Activated CD4-positive, alpha-beta T cell treated with anti-CD3 and anti-CD28 coated beads, Interleukin-2, amount 50 U/mL, for 24 hours (primary cell): ENCODE measurements at regions not wholly inside any gene's neighbourhood (a gene's known extent, or its start where the extent isn't known, plus 50 kb on each side); places are given as distances from the start of the nearest gene placed in this dataset.
A peak's percentile ranks its signal among the peaks of the same experiment; 100 is the strongest.
"Not testable (repeated sequence)": the region's sequence is repeated elsewhere in the genome, so short reads cannot be mapped to it uniquely, and the experiment has no call there.

Source experiments
- DNase-seq, 2 donors: peaks; one replicate each; pipeline ENCODE4 v3.0.0-alpha.2; 2020; ENCODE audit warnings: low read depth in 1 of 2, low spot score in 1 of 2

DNA sequence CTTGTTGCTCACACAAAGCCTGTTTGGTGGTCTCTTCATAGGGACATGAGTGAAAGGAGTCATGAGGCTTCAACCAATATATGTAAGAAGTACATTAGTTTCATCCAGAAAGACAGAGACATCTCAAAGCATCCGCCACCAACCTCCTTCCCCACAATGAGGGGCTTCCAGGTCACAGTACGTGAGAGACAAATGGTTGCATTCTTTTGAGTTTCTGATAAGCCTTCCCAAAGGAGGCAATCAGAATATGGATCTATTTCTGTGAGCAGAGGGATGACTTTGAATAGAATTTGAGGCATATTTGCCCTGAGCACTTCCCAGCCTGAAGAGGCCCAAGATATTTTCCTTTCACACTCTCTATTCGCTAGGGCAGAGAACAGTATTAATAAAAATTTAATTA, 931.1 kb downstream of the FAM181B start:
- no peak for DNase-seq

GRCh38 chr11:81792416-81792815, 941.2 kb downstream of the FAM181B start:
- DNase-seq, result no peak

GRCh38 chr11:81787584-81788049, 946.0 kb downstream of the FAM181B start:
- no peak for DNase-seq

DNA sequence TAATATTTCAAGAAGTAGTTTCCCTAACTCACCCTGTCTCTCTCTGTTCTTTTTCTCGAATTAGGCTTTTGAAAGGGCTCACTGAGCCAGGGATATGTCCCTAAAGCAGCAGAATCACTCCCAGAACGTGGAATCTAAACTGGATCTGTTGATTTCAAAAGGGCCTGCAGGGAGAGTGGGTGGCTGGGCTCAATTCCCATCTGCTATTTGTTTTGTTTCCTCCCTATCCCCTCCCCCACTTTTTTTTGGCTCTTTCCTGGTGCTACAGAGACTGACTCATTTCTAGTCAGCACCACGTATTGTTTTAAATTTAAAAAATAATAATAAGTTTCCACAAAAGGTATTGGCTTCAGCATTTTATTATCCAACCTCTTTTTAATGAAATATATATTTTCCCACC, 961.5 kb downstream of the FAM181B start:
- no peak for DNase-seq

DNA sequence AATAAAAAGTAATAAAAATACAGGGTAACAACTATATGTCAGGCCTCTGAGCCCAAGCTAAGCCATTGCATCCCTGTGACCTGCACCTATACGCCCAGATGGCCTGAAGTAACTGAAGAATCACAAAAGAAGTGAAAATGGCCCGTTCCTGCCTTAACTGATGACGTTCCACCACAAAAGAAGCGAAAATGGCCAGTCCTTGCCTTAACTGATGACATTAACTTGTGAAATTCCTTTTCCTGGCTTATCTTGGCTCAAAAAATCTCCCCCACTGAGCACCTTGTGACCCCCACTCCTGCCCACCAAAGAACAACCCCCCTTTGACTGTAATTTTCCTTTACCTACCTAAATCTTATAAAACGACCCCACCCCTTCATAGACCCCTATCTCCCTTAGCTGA, 963.8 kb downstream of the FAM181B start:
- not testable (repeated sequence) for DNase-seq

DNA sequence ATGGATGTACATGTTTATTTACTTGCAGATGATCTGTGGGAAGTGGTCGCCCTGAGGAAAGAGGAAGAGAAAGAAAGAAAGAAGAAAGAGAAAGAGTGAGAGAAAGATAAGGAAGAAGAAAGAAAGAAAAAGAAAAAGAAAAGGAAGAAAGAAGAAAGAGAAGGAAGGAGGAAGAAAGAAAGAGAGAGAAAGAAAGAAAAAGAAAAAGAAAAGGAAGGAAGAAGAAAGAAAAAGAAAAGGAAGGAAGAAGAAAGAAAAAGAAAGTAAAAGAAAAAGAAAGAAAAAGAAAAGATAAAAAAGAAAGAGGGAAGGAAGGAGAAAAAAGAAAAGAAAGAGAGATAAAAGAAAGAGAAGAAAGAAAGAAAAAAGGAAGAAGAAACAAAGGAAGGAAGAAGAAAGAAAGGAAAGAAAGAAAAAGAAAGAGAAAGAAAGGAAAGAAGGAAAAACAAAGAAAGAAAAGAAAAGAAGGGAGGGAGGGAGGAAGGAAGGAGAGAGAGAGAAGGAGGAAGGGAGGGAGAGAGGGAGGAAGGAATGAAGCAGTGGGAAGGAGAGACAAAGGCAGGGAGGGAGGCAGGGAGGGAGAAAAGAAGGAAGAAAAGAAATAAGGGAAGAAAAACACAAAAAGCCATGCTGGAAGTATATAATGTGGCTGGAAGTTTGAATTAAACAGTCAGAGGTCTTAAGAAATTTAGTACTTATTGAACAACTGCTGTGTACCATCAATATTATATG, 976.6 kb downstream of the FAM181B start:
- DNase-seq, result no peak

DNA sequence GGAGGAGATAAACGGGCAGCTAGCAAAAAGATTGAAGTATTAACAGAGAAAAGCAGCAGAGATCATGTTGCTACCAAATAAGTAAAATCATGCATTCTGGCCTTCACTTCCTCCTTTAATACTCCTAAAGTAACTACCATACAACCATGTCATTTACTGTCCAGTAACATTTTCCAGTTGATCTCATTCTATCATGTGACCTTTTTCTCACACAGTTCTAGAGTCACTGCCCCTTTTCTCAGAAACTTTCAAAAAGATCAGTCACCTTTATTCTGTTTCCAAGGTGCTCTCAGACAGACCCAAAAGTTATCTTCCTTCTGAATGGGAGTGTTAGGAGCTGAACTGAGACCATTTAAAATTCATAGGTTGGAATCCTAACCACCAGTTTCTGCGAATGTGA, 984.4 kb downstream of the FAM181B start:
- DNase-seq, result no peak

- DNase-seq, result no peak
Measured at GRCh38 chr11:81744336-81745116, 989.1 kb downstream of the FAM181B start.

DNA sequence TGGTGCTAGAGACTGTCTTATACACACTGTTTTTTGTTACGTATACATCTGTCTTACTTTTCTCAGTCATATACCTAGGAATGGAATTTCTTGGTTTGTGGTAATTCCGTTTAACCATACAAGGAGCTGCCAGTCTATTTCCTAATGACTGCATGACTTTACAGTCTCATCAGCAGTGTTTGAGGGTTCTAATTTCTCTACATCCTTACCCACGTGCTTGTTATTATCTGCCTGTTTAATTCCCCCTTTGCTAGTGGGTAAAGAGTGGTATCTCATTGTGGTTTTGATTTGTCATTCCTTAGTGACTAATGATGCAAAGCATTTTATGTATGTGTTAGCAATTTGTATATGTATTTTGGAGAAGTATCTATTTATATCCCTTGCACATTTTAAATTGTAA, 1008.0 kb downstream of the FAM181B start:
- DNase-seq, result no peak

DNA sequence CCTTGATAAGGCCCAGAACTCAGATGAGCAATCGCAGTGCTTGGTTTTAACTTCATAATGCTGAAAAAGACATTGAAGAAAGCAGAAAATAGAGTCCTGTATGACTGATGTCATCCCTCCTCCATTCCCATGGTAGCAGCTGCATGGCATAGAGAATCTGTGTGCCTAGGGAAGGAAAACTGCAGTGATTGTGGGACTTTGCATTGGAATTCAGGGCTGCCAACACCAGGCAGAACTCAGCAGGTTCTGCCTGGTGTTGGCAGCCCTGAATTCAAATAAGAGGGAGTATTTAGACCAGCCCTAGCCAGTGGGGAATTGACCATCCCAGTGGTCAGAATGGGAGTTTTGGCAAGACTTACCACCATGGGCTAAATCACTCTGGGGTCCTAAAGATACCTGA, 1016.0 kb downstream of the FAM181B start:
- DNase-seq, result no peak

DNA sequence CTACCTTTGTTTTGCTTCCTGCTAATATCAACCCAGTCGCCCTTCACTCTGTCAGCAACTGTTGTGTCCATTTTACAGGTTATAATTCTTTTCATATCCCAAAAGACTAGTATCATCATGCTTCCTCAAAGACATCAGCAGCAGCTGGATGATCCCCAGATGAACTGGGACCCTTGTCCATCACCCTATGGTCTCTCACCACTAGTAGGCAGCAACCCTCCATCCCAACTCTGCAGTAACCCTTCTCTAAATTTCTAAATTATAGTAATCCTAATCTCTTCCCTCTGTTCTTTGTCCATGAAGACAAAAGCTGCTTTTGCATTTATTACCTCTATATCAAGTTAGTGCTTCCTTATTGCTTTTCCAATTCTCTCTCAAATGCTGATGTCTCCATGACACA, 1025.8 kb downstream of the FAM181B start:
- no peak for DNase-seq

DNA sequence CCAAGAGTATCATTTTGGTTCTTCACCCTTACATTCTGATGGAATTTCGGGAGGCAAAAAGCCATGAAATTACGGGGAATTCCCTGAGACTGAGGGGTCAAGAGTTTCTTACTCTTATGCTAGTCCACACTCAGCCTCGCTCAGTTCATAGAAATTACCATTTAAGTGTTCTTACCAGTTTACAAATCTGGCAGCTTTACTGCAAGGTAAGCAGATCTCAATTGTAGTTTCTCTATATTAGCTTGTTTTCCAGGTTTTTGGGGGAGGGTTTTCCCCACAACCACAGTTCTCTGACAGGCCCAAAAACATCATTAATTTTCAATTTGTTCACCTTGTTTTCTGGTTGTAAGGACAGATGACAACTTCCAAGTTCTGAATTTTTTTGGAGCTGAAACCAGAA, 1028.4 kb downstream of the FAM181B start:
- DNase-seq, result no peak

DNA sequence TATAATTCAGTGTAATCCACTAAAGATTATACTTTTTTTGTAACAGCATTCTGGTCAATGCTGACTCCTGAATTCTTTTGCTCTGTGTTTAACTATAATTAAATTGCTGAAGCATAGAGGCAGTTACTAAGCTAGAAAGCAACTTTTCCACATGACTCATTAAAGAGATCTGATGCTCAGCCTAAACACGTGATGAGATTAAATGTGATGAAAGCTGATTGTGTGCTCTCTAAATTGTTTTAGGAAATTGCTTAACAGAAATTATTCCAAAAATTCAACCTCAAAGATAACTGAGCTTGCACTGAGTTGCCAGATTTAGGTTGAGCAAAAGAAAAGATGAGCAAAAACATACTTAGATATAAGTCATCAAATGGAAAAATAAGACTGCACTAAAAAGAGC, 1033.6 kb downstream of the FAM181B start:
- no peak for DNase-seq

DNA sequence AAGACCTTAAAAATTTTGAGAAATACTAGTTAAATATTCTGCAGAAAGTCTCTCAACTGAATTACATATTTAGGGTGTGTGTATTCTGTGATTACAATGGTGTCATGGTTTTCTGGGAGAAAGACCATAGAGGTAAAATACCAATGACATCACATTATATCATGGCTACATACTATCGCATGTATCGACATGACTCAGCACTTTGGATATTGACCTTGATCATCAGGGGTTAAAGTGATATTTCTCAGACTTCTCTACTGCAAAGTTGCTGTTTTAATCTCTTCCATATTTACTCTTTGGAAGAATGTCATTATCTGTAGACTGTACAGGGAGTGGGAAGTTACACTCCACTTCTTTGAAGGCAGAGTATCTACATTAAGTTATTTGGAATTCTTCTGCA, 1046.6 kb downstream of the FAM181B start:
- no peak for DNase-seq

DNA sequence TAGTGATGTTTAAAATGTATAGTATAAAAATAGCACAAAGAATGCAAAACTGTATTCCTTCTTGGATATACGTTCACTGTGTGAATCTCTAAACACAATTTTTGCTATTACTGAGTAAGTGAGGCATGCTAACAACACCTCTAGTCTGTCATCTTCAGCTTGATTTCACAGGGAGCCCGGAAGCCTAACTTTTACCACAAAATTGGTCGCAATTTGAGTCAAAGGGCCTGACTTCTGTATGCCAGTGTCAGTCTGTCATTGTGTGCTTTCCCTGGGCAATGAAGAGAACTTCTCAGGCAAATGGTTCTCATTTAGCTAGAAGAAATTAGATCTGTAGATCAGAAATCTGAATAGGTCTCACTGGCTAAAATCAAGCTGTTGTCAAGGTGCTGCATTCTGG, 1059.5 kb downstream of the FAM181B start:
- DNase-seq, result no peak

GRCh38 chr11:81673001-81673400, 1060.7 kb downstream of the FAM181B start:
- no peak for DNase-seq

DNA sequence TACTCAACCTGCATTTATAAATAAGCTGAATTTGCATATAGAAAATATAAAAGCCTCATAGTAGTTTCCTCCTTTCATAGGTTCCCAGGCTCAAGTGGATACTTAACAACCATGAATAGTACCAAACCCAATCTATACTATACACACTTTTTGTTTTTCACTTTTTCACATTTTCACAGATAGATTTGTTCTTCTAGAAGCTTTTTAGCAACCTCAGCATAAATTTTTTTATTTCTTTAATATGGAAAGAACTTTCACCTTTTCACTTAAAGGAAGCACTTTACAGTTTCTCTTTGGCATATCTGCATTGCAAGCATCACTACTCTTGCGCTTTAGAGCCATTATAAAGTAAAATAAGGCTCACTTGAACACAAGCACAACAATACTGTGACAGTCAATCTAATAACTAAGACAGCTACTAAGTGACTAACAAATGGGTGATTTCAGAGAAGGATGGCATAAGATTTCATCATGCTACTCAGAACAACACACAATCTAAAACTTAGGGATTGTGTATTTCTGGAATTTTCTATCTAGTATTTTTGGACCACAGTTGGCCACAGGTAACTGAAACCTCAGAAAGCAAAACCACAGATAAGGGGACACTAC, 1063.6 kb downstream of the FAM181B start:
- DNase-seq, result no peak

GRCh38 chr11:81658722-81659121, 1074.9 kb downstream of the FAM181B start:
- DNase-seq, result no peak

DNA sequence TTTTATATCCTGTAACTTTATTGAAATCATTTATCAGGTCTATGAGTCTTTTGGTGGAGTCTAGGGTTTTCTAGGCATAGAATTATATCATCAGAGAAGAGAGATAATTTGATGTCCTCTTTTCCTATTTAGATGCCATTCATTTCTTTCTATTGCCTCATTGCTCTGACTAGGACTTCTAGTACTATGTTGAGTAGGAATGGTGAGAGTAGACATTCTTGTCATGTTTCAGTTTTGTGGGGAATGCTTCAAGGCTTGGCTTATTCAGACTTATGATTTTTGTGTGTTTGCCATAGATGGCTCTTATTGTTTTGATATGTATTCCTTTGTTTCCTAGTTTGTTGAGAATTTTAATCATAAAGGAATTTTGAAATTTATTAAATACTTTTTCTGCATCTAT, 1078.3 kb downstream of the FAM181B start:
- DNase-seq, result no peak

DNA sequence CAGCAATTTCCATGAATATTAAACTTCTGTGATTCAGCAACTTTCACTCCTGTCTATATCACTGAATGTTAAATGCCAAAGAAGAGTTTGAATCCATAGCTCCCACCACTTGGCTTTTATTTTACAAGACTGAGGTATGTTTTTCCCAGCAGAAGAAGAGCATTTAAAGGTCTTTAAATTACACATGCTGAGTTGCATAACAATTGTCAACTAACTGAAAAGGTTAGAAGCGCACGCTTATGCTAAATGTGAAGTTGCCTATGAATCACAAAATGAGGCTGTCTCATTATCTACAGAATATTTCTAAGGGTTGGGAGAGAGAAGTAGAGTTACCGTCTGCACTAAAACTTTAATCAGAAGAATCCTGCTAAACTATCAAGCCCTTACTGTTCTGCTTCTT, 1086.3 kb downstream of the FAM181B start:
- no peak for DNase-seq

- DNase-seq, result peak in 1 of 2 donors; percentile 1
Measured at GRCh38 chr11:81644239-81644840, 1089.3 kb downstream of the FAM181B start.

DNA sequence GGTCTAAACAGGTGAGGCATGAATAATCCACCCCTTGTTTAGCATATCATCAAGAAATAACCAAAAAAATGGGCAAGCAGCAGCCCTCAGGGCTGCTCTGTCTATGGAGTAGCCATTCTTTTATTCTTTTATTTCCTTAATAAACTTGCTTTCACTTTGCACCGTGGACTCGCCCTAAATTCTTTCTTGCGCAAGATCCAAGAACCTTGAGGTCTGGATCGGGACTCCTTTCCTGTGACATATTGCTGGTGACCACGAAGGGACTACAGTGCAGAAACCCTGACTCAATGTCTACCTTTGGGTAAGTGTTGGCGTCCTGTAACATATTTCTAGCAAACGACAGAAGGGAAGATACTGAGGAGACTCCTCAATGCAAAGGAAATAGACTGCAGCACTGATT, 1099.2 kb downstream of the FAM181B start:
- no peak for DNase-seq
